HepG2 (cell line): ENCODE measurements at regions not wholly inside any gene's neighbourhood (a gene's known extent, or its start where the extent isn't known, plus 50 kb on each side); places are given as distances from the start of the nearest gene placed in this dataset.
A peak's percentile ranks its signal among the peaks of the same experiment; 100 is the strongest.

Experiments
- ATAC-seq: fragments of 200-7000 bp; cut with Tn5 transposase; 3 replicates; pipeline ENCODE4 v1.9.1; 2020; ENCODE audit warnings: mild to moderate bottlenecking, moderate library complexity
- BruUV-seq: library from RNA; stranded (reverse); fragments of 400-500 nt; replicated peaks from 2 replicates; lab custom pipeline; 2021; lab: Mats Ljungman, UMichigan
- CTCF ChIA-PET: fragments of 300-600 bp; formaldehyde crosslinking; extraction: SDS; loops from one replicate; lab custom pipeline; 2021; ENCODE audit warnings: low total read pairs, inconsistent platforms, low intra/inter-chr PET ratio; lab: Yijun Ruan, JAX
- POLR2A ChIA-PET: fragments of 350-600 bp; sonication (Branson Sonifier 250); formaldehyde crosslinking; loops from one replicate; lab custom pipeline; 2020; ENCODE audit warnings: antibody characterized with exemption, inconsistent platforms; lab: Yijun Ruan, JAX
- DNase-seq: peaks from one replicate; pipeline ENCODE4 v3.0.0-alpha.2; 2015; ENCODE audit warnings: low spot score
- FAIRE-seq: peaks from 3 replicates; lab custom pipeline; 2011; peaks lifted over from hg19 to GRCh38; lab: Jason Lieb, UNC
- H2AFZ ChIP-seq: one replicate; pipeline ENCODE4 v1.6.1; 2011; ENCODE audit warnings: low read length, inconsistent platforms
- H3K27ac ChIP-seq: fragments of 300-600 bp; 3 replicates; pipeline ENCODE4 v1.8.0; 2011; ENCODE audit warnings: mixed run types, mild to moderate bottlenecking, mixed read lengths, low read length, inconsistent platforms; ENCODE audit not compliant: insufficient read depth; ENCODE audit errors: extremely low read length
- H3K27me3 ChIP-seq, 2 experiments: fragments of 200-600 bp in 1 of 2; 2 replicates in 1 of 2; 3 replicates in 1 of 2; pipeline versions ENCODE4 v1.6.0 to v1.8.0; 2011; ENCODE audit warnings: low read length in 2 of 2, mild to moderate bottlenecking in 2 of 2, moderate library complexity in 2 of 2, inconsistent platforms in 1 of 2; ENCODE audit not compliant: insufficient read depth in 2 of 2, control insufficient read depth in 1 of 2
- H3K36me3 ChIP-seq, 2 experiments: fragments of 200-600 bp in 1 of 2; replicated peaks in 1 of 2; 2 replicates in 1 of 2; 3 replicates in 1 of 2; pipeline versions ENCODE4 v1.5.1 to v1.8.0; 2011; ENCODE audit warnings: low read length in 2 of 2, inconsistent platforms in 1 of 2; ENCODE audit not compliant: insufficient read depth in 2 of 2, control insufficient read depth in 1 of 2
- H3K4me1 ChIP-seq: 2 replicates; pipeline ENCODE4 v1.5.1; 2012; ENCODE audit warnings: low read length, inconsistent platforms; ENCODE audit not compliant: insufficient read depth
- H3K4me2 ChIP-seq: 2 replicates; pipeline ENCODE4 v1.6.0; 2011; ENCODE audit warnings: low read depth, low read length, inconsistent platforms
- H3K4me3 ChIP-seq, 3 experiments: fragments of 200-600 bp in 1 of 3; sonication (generic), shearing (Covaris generic) in 1 of 3; replicated peaks in 1 of 3; 2 replicates each; pipeline ENCODE4 v1.5.1; 2011 to 2016; ENCODE audit warnings: low read length in 3 of 3, inconsistent platforms in 2 of 3, low read depth in 2 of 3, mild to moderate bottlenecking in 2 of 3, control low read depth in 1 of 3, mixed read lengths in 1 of 3; ENCODE audit not compliant: insufficient read depth in 1 of 3
- H3K79me2 ChIP-seq: one replicate; pipeline ENCODE4 v1.6.1; 2011; ENCODE audit warnings: low read length, inconsistent platforms; ENCODE audit not compliant: insufficient read depth
- H3K9ac ChIP-seq: 2 replicates; pipeline ENCODE4 v1.6.0; 2011; ENCODE audit warnings: mild to moderate bottlenecking, low read depth, low read length, inconsistent platforms; ENCODE audit not compliant: insufficient read depth
- H3K9me3 ChIP-seq: 2 replicates; pipeline ENCODE4 v1.5.1; 2012; ENCODE audit warnings: mild to moderate bottlenecking, low read length
- H4K20me1 ChIP-seq: 2 replicates; pipeline ENCODE4 v1.6.0; 2011; ENCODE audit warnings: inconsistent platforms, mild to moderate bottlenecking, low read length, moderate library complexity; ENCODE audit not compliant: insufficient read depth
- CEBPZ ChIP-seq: IDR thresholded peaks from 2 replicates; pipeline ENCODE4 v1.6.1; 2012; ENCODE audit warnings: low read length, improper control_type of control experiment
- CHCHD3 ChIP-seq: sonication (generic); formaldehyde crosslinking; IDR thresholded peaks from 2 replicates; pipeline ENCODE4 v1.8.0; 2022; ENCODE audit warnings: mild to moderate bottlenecking, missing genetic modification reagents, moderate library complexity
- DMAP1 ChIP-seq: IDR thresholded peaks from 2 replicates; pipeline ENCODE4 v1.6.1; 2016
- HHEX ChIP-seq: IDR thresholded peaks from 2 replicates; pipeline ENCODE4 v1.6.1; 2016; ENCODE audit warnings: control low read depth
- KAT7 ChIP-seq: IDR thresholded peaks from 2 replicates; pipeline ENCODE4 v1.6.1; 2018; ENCODE audit warnings: borderline replicate concordance, missing compliant biosample characterization
- MAFK ChIP-seq, 2 experiments: IDR thresholded peaks in 1 of 2; conservative IDR thresholded peaks in 1 of 2; 2 replicates each; pipeline ENCODE4 v1.6.1; 2011; ENCODE audit warnings: improper control_type of control experiment in 2 of 2, low read length in 2 of 2
- NCOA1 ChIP-seq: sonication (generic); formaldehyde crosslinking; IDR thresholded peaks from 2 replicates; pipeline ENCODE4 v1.9.0; 2021; ENCODE audit warnings: missing genetic modification reagents
- SALL2 ChIP-seq: sonication (generic); formaldehyde crosslinking; IDR thresholded peaks from 2 replicates; pipeline ENCODE4 v1.8.1; 2023; ENCODE audit warnings: mild to moderate bottlenecking, missing genetic modification reagents, inconsistent platforms
- ZC3H4 ChIP-seq: sonication (generic); formaldehyde crosslinking; IDR thresholded peaks from 2 replicates; pipeline ENCODE4 v1.4.0; 2020; ENCODE audit warnings: missing genetic modification reagents, borderline replicate concordance
- ZNF207 ChIP-seq: fragments of 450-650 bp; IDR thresholded peaks from 2 replicates; pipeline ENCODE4 v1.6.1; 2016; ENCODE audit warnings: antibody characterized with exemption, borderline replicate concordance
- ZNF501 ChIP-seq: sonication (generic); formaldehyde crosslinking; IDR thresholded peaks from 2 replicates; pipeline ENCODE4 v1.5.1; 2020; ENCODE audit warnings: mild to moderate bottlenecking, moderate library complexity, missing genetic modification reagents
- ZNF768 ChIP-seq: sonication (generic); formaldehyde crosslinking; IDR thresholded peaks from 2 replicates; pipeline ENCODE4 v1.4.0; 2020; ENCODE audit warnings: missing genetic modification reagents
- WGBS: methylation state at CpG from one replicate; pipeline ENCODE4 v1.1.6; 2017; ENCODE audit warnings: low lambda C conversion rate; 5-methylcytosine and 5-hydroxymethylcytosine counted together
- in situ Hi-C: cut with HindIII; loops from 2 replicates; pipeline ENCODE4 v1.10.0; 2017; ENCODE audit warnings: low pct_unique_long_range_greater_than_20kb; ENCODE audit not compliant: extremely low pct_ligation_motif_present
- intact Hi-C: fragments of 100-400 bp; cut with micrococcal nuclease; formaldehyde crosslinking; loops from one replicate; pipeline ENCODE4 v1.10.0; 2022; ENCODE audit not compliant: unreplicated experiment
- TF ChIP-seq, protein P1 (sequence below): sonication (generic); formaldehyde crosslinking; IDR thresholded peaks from 2 replicates; pipeline ENCODE4 v1.5.0; 2020; ENCODE audit warnings: mild to moderate bottlenecking, low read depth, missing genetic modification reagents, borderline replicate concordance

GRCh38 chr3:19074257-19074900, 73.9 kb upstream of the KCNH8 start:
- TF ChIP-seq MAFK (conservative IDR thresholded peaks at IDR 0.05 in 1 of 2, IDR thresholded peaks at IDR 0.05 in 1 of 2; ENCODE audit: low read length in 2 of 2) (peak in 1 of 2 experiments; percentile 21; a peak in 1 of 4 replicates), CHCHD3 (CRISPR knock-in tag) (no peak)
- TF ChIP-seq, protein P1, sequence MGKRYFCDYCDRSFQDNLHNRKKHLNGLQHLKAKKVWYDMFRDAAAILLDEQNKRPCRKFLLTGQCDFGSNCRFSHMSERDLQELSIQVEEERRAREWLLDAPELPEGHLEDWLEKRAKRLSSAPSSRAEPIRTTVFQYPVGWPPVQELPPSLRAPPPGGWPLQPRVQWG (CRISPR knock-in tag), result no peak
- CTCF ChIA-PET, result no interaction called here
- H3K4me1 ChIP-seq, result no peaks in the 10 kb centered on the region
- POLR2A ChIA-PET, result no interaction called here
- no peaks in the 10 kb centered on the region for H3K79me2 ChIP-seq
- FAIRE-seq, result no peak
- H3K9ac ChIP-seq, result no peak overlapping the region
- 0% methylated on average over 1 of the region's 2 CpGs for WGBS
- H4K20me1 ChIP-seq, result no peaks in the 10 kb centered on the region
- H3K36me3 ChIP-seq, result no peaks in the 10 kb centered on the region
- no TSS peak for BruUV-seq
- intact Hi-C loops (no loop called here), in situ Hi-C loops (loop anchor here (25.0 kb wide), 1 partner anchor 463 kb away; no protein-coding TSS in a partner anchor)
- H3K27ac ChIP-seq, result no peak overlapping the region
- no peak for DNase-seq
- H3K4me2 ChIP-seq, result no peak overlapping the region
- no peak overlapping the region for H3K4me3 ChIP-seq
- H3K27me3 ChIP-seq, result no peaks in the 10 kb centered on the region
- H2AFZ ChIP-seq, result no peak overlapping the region
- ATAC-seq, result no peak
- no peaks in the 10 kb centered on the region; the same call in 1 of the 2 replicates for H3K9me3 ChIP-seq

- POLR2A ChIA-PET, result no interaction called here
- Histone ChIP-seq H3K27ac (no peak overlapping the region), H2AFZ (no peak overlapping the region), H3K4me3 (no peak overlapping the region), H3K9ac (no peak overlapping the region), H3K4me1 (no peaks in the 10 kb centered on the region), H3K9me3 (no peaks in the 10 kb centered on the region; the same call in 1 of the 2 replicates), H3K27me3 (no peaks in the 10 kb centered on the region), H3K79me2 (no peaks in the 10 kb centered on the region), H3K36me3 (no peaks in the 10 kb centered on the region), H3K4me2 (no peak overlapping the region), H4K20me1 (no peaks in the 10 kb centered on the region)
- ATAC-seq (no peak), DNase-seq (no peak), FAIRE-seq (no peak)
- in situ Hi-C loops, result loop anchor here (25.0 kb wide), 1 partner anchor 464 kb away; no protein-coding TSS in a partner anchor
- intact Hi-C loops, result no loop called here
- CTCF ChIA-PET, result no interaction called here
- BruUV-seq, result no TSS peak
- WGBS, result 9% methylated on average over 3 of the region's 3 CpGs
- TF ChIP-seq KAT7, result no peak
- no peak for TF ChIP-seq ZNF207
- TF ChIP-seq ZNF501 (CRISPR knock-in tag), result no peak
- no peak for TF ChIP-seq DMAP1 (CRISPR knock-in tag)
- no peak for TF ChIP-seq ZC3H4 (CRISPR knock-in tag)
- no peak for TF ChIP-seq ZNF768 (CRISPR knock-in tag)
- no peak for TF ChIP-seq HHEX
- TF ChIP-seq SALL2 (CRISPR knock-in tag), result no peak
- no peak for TF ChIP-seq CEBPZ
- TF ChIP-seq NCOA1 (CRISPR knock-in tag), result no peak
These were observed 74.8 kb upstream of the KCNH8 start for GRCh38 chr3:19073341-19074105.
